ENCODE measurements at regions not wholly inside any gene's neighbourhood (a gene's known extent, or its start where the extent isn't known, plus 50 kb on each side); places are given as distances from the start of the nearest gene placed in this dataset.

DNA sequence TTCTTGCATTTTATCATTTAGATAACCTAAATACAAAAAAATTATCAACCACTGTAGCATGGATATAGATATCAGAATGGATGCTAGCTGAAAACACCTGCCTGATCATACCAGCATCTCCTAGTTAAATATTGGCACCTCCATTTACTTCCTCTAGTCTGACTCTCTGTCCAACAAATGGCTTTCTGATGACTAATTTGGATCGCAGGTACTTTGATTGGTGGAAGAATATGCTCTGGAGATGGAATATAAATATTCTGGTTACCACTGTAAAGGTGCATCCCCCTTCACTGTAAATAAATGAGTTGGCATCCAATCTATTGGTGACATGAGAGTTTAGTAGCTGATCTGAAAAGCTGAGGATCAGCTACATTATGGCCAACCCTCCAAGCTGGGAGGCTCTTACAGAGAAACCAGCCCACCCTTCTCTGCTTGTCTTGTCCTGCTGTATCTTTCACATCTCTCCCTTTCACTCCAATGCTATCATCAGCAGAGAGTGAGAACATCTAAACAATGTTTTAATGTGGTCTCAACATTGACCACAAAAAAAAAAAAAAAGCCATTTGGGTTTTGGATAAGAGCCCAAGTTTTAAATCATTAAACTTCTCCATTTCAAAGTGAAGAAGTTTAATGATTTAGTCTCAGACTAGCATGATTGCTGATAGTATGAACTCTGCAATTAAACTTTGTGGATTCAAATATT lies 90.5 kb downstream of the PMAIP1 start:
- H3K4me3 ChIP-seq (replicated peaks; ENCODE audit: low read depth, low read length) = no peak overlapping the region
- DNase-seq (ENCODE audit: low read depth) = no peak
- TF ChIP-seq, protein P1, sequence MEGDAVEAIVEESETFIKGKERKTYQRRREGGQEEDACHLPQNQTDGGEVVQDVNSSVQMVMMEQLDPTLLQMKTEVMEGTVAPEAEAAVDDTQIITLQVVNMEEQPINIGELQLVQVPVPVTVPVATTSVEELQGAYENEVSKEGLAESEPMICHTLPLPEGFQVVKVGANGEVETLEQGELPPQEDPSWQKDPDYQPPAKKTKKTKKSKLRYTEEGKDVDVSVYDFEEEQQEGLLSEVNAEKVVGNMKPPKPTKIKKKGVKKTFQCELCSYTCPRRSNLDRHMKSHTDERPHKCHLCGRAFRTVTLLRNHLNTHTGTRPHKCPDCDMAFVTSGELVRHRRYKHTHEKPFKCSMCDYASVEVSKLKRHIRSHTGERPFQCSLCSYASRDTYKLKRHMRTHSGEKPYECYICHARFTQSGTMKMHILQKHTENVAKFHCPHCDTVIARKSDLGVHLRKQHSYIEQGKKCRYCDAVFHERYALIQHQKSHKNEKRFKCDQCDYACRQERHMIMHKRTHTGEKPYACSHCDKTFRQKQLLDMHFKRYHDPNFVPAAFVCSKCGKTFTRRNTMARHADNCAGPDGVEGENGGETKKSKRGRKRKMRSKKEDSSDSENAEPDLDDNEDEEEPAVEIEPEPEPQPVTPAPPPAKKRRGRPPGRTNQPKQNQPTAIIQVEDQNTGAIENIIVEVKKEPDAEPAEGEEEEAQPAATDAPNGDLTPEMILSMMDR (IDR thresholded peaks at IDR 0.05; ENCODE audit: low read length, missing control alignments) = no peak

DNA sequence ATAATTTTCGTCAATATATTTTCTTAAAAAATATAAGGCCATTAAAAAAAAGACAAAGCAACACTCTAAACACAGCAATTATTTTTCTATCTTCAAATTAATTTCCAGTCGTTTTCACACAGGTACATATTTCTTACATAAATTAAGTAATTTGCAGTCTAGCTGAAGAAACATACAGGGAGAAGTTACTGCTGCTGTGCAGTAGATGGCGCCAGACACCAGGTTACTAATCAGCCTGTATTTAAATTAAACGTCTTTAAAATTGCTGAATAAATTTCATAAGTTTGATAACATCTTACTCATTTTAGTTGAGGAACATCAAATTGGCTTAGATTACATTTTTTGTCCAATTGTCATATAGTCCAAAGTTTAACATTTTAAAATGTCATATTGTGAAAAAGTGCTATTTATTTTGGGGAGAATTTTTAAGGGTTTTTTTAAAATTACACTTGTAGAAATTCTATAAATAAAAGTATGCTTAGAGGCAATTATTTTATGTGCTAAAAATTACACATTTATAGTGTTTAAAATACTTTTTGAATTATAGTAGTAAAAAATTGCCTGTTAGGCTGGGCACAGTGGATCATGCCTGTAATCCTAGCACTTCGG lies 88.4 kb downstream of the PMAIP1 start:
- H3K4me3 ChIP-seq (replicated peaks; ENCODE audit: low read depth, low read length) = no peak overlapping the region
- DNase-seq (ENCODE audit: low read depth) = peak; percentile 78
- TF ChIP-seq, protein P1 (IDR thresholded peaks at IDR 0.05; ENCODE audit: low read length, missing control alignments) = peak; percentile 96

DNA sequence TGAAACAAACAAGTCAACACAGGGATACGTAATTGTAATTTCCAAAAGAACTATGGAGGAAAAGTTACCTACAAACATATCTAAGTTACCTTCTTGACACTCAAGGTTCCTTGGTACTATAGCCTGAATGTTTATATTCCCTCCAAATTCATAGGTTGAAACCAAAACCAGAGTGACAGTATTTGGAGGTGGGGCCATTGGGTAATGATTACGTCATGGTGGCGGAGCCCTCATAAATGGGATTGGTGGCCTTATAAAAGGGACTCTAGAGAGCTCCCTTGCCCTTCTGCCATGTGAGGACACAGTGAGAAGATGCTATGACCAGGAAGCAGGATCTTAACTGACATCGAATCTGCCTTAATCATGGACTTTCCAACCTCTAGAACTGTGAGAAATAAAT lies 87.3 kb downstream of the PMAIP1 start:
- H3K4me3 ChIP-seq (replicated peaks; ENCODE audit: low read depth, low read length) = no peak overlapping the region
- no peak for DNase-seq (ENCODE audit: low read depth)
- TF ChIP-seq, protein P1 (IDR thresholded peaks at IDR 0.05; ENCODE audit: low read length, missing control alignments) = no peak

DNA sequence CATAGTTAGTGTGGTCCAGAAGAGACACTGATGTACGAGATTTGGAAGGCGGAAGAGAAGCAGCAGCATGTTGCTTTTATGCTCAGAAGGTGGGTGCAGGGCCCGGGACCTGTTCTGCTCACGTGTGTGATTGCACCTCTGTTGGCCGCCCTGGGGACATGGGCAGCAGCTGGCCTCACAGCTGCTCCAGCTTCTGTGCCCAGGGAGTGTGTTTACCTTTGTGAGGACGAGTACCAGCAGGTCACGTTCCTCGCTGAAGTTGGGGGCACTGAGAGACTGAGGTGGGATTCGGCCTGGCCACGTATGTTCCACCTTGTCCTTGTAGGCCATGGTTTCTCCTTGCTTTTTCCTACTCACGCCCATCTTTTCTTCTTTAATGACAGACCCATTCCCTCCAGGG lies 86.3 kb downstream of the PMAIP1 start:
- no peak for DNase-seq (ENCODE audit: low read depth)
- TF ChIP-seq, protein P1 (IDR thresholded peaks at IDR 0.05; ENCODE audit: low read length, missing control alignments) = no peak
- no peak overlapping the region for H3K4me3 ChIP-seq (replicated peaks; ENCODE audit: low read depth, low read length)

DNA sequence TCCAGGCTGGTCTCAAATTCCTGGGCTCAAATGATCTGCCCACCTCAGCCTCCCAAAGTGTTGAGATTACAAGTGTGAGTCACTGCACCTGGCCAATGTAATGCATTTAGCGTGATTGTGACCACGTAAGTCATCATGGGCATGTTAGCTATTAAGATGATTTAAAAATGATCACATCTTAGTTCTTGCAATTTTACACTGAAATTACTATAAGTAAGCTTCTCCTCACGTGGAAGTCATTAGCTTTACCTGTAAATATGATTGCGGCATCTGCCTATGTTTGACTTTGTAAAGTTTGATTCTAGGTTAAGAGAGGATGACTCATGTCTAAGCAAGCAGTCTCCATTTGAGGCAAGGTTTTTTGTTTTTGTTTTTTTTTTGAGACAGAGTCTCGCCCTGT lies 85.5 kb downstream of the PMAIP1 start:
- DNase-seq (ENCODE audit: low read depth) = no peak
- TF ChIP-seq, protein P1 (IDR thresholded peaks at IDR 0.05; ENCODE audit: low read length, missing control alignments) = no peak
- no peak overlapping the region for H3K4me3 ChIP-seq (replicated peaks; ENCODE audit: low read depth, low read length)

DNA sequence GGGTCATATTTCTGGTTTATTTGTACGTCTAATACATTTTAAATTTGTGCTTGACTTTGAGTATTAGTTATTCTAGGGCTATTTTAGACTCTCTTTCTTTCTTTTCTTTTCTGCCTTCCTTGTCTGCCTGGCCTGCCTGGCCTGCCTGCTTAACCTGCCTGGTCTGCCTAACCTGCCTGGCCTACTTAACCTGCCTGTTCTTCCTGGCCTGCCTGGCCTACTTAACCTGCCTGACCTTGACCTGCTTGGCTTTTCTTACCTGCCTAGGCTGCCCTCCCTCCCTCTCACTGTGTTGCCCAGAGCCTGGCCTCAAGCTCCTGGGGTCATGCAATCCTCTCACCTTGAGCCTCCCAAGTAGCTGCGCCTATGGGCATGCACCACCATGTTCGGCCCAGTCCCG lies 83.7 kb downstream of the PMAIP1 start:
- no peak overlapping the region for H3K4me3 ChIP-seq (replicated peaks; ENCODE audit: low read depth, low read length)
- TF ChIP-seq, protein P1 (IDR thresholded peaks at IDR 0.05; ENCODE audit: low read length, missing control alignments) = no peak
- DNase-seq (ENCODE audit: low read depth) = no peak

DNA sequence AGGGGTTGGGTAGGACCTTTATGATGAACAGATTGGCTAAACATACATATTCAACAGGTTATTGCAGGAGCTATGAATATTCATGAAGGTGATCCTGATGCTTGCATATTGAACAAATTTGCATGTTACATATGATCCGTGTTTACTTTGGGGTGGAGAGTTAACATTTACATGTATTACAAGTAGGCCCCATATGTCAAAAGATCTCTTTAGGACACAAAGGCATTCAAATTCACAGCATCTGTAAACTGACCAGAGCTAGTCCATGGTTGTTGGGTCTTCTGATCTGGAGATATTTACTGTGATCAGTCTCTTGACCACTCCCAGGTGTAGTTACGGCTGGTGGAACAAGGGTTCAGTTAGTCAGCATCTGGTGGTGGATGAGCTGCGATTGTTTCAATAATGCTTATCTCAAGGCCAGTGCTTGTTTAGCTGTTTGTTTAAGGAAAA lies 80.4 kb downstream of the PMAIP1 start:
- no peak for DNase-seq (ENCODE audit: low read depth)
- H3K4me3 ChIP-seq (replicated peaks; ENCODE audit: low read depth, low read length) = no peak overlapping the region
- TF ChIP-seq, protein P1 (IDR thresholded peaks at IDR 0.05; ENCODE audit: low read length, missing control alignments) = no peak
